Left renal cortex interstitium (tissue), 4 donors: ENCODE measurements at regions not wholly inside any gene's neighbourhood (a gene's known extent, or its start where the extent isn't known, plus 50 kb on each side); places are given as distances from the start of the nearest gene placed in this dataset.

ENCODE experiments used
- DNase-seq, 4 donors: peaks; one replicate each; pipeline ENCODE4 v3.0.0-alpha.2; 2013; ENCODE audit warnings: low read depth in 4 of 4, low spot score in 2 of 4, missing footprints in 1 of 4

DNA sequence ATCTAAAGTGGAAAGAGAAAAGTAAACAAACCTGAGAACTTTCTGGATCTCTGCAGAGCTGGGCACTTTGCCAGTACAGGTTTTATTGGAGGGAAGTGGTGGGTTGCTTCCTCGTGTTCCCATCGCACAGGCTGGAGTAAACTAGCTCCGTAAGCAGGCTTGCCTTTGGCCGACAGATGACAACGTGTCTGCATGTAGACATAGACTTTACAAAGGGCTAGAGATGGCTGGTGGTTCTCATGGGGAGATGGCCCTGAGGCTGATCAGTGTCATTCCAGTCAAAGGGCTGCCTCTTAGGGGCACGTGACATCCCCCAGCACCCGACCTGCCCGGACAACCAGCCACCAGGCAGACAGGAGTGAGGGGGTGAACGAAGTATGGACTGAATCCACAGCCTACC is 98.8 kb downstream of the YTHDF1 start:
- DNase-seq = no peak

- DNase-seq = peak in 2 of 4 donors; percentile 6 to 13
Measured at GRCh38 chr20:63116412-63117106, 99.4 kb downstream of the YTHDF1 start.

- DNase-seq = no peak
Measured at GRCh38 chr20:63115651-63116411, 100.1 kb downstream of the YTHDF1 start.

GRCh38 chr20:63114693-63115311 is 101.1 kb downstream of the YTHDF1 start:
- no peak for DNase-seq

DNA sequence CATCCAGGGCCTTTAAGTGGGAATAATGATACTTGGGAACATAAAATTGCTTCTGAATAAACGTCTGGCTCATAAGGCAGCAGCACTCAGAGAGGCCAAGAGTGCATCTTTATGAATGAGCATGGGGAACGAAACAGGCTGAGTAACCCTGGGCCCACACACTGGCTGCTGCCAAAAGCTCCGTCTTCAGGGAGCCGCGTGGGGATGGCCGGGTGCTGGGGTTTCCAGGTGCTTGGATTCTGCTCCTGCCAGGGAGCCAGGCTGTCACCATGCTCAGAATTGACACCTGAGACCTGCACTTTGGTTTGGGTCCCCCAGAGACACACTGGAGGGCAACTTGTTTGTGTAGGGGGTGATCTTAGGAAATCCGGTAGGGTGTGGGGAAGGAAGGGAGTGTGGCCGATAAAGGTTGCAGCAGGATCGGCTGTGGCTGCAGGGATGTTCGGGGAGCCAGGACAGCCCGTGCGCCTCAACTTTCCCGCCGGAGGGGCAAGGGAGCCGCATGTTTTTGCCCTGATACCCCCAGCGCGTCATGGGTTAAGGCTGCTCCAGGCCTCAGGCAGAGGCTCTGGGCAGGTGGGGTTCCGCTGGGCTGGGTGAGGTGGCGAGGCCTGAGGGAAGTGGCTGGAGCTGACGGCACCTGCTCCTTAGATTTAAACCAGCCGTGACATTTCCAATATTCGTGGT is 101.8 kb downstream of the YTHDF1 start:
- no peak for DNase-seq

DNA sequence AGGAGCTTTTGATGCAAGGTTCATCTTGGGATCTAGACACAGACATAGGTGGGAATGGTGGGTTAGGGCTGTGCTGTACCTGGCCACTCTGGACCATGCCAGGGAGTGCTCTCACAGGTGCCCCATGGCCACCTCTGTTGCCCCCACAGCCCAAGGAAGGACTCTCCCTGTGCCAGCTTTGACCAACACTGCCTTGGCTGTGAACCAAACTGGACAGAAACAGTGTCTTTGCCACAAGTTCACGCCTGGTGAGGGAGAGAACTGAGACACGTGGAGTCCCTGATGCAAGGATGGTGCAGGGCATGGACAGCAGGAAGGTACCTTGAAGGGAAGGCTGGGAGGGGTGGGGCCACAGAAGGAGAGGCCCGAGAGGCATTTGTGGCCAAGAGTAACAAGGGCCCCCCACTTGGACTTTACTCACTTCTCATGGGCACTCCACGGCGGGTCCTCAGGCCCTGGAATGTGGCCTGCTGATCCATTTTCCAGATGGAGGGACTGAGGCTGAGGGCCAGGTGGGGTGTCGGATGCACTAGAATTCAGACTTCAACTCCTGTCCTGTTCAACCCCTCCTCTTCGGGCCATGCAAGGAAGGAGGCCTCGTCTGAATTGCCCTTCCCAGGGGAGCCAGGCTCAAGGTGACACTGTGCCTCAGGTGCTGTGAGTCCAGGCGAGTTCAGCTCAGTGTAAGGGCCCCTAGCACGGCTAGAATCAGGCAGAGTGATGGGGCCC is 103.3 kb downstream of the YTHDF1 start:
- no peak for DNase-seq

DNA sequence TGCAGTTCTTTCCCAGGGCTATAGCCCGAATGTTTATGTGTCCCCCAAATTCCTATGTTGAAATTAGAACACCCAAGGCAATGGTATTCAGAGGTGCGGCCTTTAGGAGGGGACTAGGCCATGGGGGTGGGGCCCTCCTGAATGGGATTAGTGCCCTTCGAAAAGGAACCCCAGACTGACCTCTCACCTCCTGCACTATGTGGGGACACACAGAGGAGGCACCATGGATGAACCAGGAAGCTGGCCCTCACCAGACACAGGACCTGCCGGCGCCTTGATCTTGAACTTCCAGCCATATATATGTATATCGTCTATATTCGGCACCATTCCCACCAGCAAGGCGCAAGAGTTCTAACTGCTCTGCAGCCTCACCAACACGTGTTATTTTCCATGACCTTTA is 101.5 kb upstream of the BHLHE23 start:
- DNase-seq = no peak

GRCh38 chr20:63107449-63108200 is 100.9 kb upstream of the BHLHE23 start:
- no peak for DNase-seq

DNA sequence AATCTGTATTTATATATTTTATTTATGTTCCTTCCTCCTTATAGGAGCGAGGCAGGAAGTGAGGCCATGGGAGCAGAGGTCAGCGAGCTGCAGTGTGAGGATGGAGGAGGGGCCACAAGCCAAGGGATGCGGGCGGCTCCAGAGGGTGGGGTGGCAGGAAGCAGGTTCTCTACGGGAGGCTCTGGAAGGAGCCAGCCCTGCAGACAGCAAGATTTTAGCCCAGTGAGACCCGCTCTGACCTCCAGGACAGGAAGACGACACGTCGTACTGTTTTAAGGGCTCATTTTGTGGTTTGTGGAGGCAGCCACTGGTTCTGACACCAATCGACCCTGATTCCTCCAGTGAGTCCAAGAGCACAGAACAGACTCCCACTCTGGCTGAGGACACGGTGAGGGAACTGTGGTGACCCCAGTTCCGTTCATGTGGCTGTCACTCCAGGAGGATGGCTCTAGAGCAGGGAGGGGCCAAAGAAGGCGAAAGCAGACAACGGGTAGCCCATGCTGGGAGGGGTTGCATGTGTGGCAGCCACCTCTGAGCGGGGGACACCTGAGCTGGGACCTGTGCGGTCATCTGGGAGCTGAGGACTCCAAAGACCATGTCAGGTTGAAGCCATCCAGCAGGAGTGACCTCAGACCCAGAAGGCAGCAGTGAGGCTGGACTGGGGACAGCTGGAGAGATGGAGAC is 100.1 kb upstream of the BHLHE23 start:
- no peak for DNase-seq

DNA sequence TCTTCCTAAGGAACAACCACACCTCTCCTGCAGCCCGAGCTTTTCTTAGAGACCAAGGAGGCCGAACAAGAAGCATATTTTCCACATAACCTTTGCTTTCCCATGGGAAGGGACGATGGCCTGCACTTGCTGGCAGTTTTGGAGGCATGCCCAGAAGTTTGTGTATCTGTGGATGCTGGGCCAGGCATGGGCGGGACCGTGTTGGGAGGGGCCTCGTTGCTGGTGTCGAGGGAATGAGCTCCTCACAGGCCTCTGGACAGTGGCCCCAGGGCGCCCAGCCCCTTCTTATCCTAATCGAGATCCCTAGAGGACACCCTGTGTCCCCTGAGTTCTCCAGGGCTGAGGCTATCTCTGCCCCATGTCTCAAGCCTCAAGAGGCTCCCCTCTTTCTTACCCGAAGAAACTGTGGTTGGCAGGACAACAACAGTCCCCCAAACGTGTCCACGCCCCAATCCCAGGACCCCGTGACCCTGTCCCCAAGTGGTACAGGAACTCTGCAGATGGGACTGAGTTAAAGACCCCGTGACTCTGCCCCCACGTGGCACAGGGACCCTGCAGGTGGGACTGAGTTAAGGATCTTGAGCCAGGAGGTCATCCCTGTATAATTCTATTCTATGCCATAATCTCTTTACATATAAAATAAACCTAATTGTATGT is 99.5 kb upstream of the BHLHE23 start:
- no peak for DNase-seq

- no peak for DNase-seq
Measured at GRCh38 chr20:63105211-63106107, 98.7 kb upstream of the BHLHE23 start.

- DNase-seq = no peak
Measured at GRCh38 chr20:63104312-63105181, 97.8 kb upstream of the BHLHE23 start.

DNA sequence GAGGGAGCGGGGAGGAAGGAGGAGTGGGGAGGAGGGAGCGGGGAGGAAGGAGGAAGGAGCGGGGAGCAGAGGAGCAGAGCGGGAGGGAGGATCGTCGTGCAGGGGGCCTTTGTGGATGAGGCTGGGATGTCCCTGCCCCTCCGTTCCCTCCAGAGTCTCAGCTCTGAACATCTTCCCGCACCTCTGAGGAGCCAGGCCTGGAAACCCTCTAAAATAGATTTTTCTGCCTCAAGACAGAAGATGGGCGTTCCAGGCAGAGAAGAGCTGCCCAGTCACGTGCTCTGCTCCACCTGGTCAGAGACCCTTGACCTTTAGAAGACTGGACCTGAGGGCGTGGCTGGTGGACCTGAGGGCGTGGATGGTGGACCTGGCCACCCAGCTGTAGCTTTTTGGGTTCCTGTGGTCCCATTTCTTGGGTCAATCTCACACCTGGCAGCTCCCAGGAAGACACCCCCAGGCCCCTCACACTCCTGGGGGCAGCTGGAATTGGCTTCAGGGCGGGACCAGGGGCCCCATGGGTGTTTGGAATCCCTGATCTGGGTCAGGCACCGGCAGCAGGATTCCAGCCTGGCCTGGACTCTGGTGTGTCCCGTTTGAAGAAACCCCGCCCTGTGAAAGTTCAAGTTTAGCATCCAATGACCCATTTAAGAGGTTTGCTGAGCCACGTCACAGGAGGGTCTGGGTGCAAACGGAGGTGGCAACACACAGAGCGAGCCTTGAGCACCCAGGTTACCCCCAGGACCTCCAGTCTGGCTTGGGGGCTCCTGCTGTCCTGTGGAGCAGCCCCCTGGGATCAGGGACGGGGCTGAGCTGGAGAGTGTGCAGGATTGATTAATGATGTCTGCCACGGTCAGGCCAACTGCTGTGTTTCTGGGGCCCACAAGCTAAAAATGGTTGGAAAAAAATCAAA is 96.9 kb upstream of the BHLHE23 start:
- no peak for DNase-seq

- DNase-seq = no peak
Measured at GRCh38 chr20:63102721-63103375, 96.1 kb upstream of the BHLHE23 start.
